ENCODE measurements at regions not wholly inside any gene's neighbourhood (a gene's known extent, or its start where the extent isn't known, plus 50 kb on each side); places are given as distances from the start of the nearest gene placed in this dataset.

DNA sequence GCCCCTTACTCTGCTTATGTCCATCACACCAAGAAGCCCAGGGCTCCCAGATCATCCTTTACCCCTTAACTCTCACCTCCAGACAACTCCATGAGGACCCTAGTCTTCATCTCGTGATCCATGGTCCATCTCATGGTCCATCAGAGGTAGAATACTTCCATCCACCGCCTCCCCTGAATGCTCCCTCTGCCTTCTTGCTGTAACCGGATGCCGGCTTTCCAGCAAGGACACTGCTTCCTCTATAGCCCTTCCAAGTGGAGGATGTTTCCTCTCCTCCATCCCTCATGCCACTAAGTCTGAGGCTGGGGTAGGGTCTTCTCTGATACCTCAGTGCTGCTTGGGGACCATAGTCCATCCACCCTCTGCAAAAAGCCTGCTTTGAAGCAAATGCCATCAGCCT is 118.6 kb upstream of the SIX2 start:
- TF ChIP-seq CTCF (IDR thresholded peaks at IDR 0.05) (no peak), POLR2A (IDR thresholded peaks at IDR 0.05) (no peak)

Data from testis (tissue), 2 donors.